ENCODE measurements at regions not wholly inside any gene's neighbourhood (a gene's known extent, or its start where the extent isn't known, plus 50 kb on each side); places are given as distances from the start of the nearest gene placed in this dataset.

GRCh38 chr5:33194914-33195313 is 245.9 kb upstream of the TARS1 start:
- no peak for TF ChIP-seq EZH2phosphoT487 (IDR thresholded peaks at IDR 0.05; ENCODE audit: borderline replicate concordance, low read depth)
- TF ChIP-seq RCOR1 (IDR thresholded peaks at IDR 0.05; ENCODE audit: low read length): no peak
- no peak for TF ChIP-seq FOXM1 (IDR thresholded peaks at IDR 0.05; ENCODE audit: low read depth)
- TF ChIP-seq CTCF (IDR thresholded peaks at IDR 0.05): no peak
- TF ChIP-seq POLR2AphosphoS5 (IDR thresholded peaks at IDR 0.05; ENCODE audit: low read depth, low read length): no peak
- TF ChIP-seq FOXJ3 (CRISPR knock-in tag; IDR thresholded peaks at IDR 0.05): no peak
- no peak for TF ChIP-seq MXI1 (IDR thresholded peaks at IDR 0.05; ENCODE audit: low read depth, low read length)
- TF ChIP-seq IRF3 (IDR thresholded peaks at IDR 0.05; ENCODE audit: low read depth, low read length): no peak
- no peak for TF ChIP-seq PBX3 (IDR thresholded peaks at IDR 0.05)
- no peak for TF ChIP-seq GABPA (IDR thresholded peaks at IDR 0.05; ENCODE audit: low read depth)
- no peak for TF ChIP-seq SIN3A (IDR thresholded peaks at IDR 0.05; ENCODE audit: borderline replicate concordance, low read depth, low read length)
- no peak for TF ChIP-seq EP300 (IDR thresholded peaks at IDR 0.05; ENCODE audit: borderline replicate concordance in 1 of 2, low read depth in 1 of 2, low read length in 1 of 2)
- no peak for TF ChIP-seq USF2 (IDR thresholded peaks at IDR 0.05; ENCODE audit: borderline replicate concordance, low read depth, low read length)
